OCI-LY1 (cell line): ENCODE measurements at regions not wholly inside any gene's neighbourhood (a gene's known extent, or its start where the extent isn't known, plus 50 kb on each side); places are given as distances from the start of the nearest gene placed in this dataset.

ENCODE experiments used
- H2AFZ ChIP-seq: fragments of 200-600 bp; sonication (generic), shearing (Covaris generic); 2 replicates; pipeline ENCODE4 v1.6.0; 2014; ENCODE audit warnings: antibody characterized with exemption, mild to moderate bottlenecking, low read length
- H3F3A ChIP-seq: fragments of 200-600 bp; sonication (generic), shearing (Covaris generic); 2 replicates; pipeline ENCODE4 v1.6.0; 2014; ENCODE audit warnings: mild to moderate bottlenecking, antibody characterized with exemption, low read length, moderate library complexity; ENCODE audit not compliant: insufficient read depth
- H3K27ac ChIP-seq: fragments of 200-600 bp; sonication (generic); 2 replicates; pipeline ENCODE4 v1.5.1; 2014; ENCODE audit warnings: low read length, mixed run types, mild to moderate bottlenecking, low read depth; ENCODE audit not compliant: poor library complexity, severe bottlenecking
- H3K27me3 ChIP-seq: fragments of 200-600 bp; sonication (generic); 2 replicates; pipeline ENCODE4 v1.6.0; 2014; ENCODE audit warnings: antibody characterized with exemption, mild to moderate bottlenecking, low read length, moderate library complexity; ENCODE audit not compliant: insufficient read depth
- H3K36me3 ChIP-seq: fragments of 200-600 bp; sonication (generic); 2 replicates; pipeline ENCODE4 v1.6.1; 2014; ENCODE audit warnings: mild to moderate bottlenecking, antibody characterized with exemption, low read length, moderate library complexity, mixed read lengths; ENCODE audit not compliant: insufficient read depth
- H3K4me1 ChIP-seq: fragments of 200-600 bp; sonication (generic); 2 replicates; pipeline ENCODE4 v1.5.1; 2014; ENCODE audit warnings: mild to moderate bottlenecking, low read length, moderate library complexity; ENCODE audit not compliant: insufficient read depth, severe bottlenecking
- H3K4me2 ChIP-seq: fragments of 200-600 bp; sonication (generic), shearing (Covaris generic); 2 replicates; pipeline ENCODE4 v1.6.1; 2014; ENCODE audit warnings: low read length
- H3K4me3 ChIP-seq: fragments of 200-600 bp; sonication (generic); 2 replicates; pipeline ENCODE4 v1.5.1; 2014; ENCODE audit warnings: low read length, low read depth, mild to moderate bottlenecking, mixed read lengths; ENCODE audit not compliant: poor library complexity, severe bottlenecking
- H3K79me2 ChIP-seq: fragments of 200-600 bp; shearing (Covaris generic); 2 replicates; pipeline ENCODE4 v1.6.1; 2016; ENCODE audit warnings: mixed run types, low read length, mixed read lengths; ENCODE audit not compliant: insufficient read depth
- H3K9ac ChIP-seq: fragments of 200-600 bp; sonication (generic), shearing (Covaris generic); 2 replicates; pipeline ENCODE4 v1.6.1; 2014; ENCODE audit warnings: mild to moderate bottlenecking, low read length, mixed read lengths
- H3K9me2 ChIP-seq: fragments of 200-600 bp; sonication (generic), shearing (Covaris generic); 2 replicates; pipeline ENCODE4 v1.6.1; 2014; ENCODE audit warnings: low read depth, mild to moderate bottlenecking, low read length, mixed read lengths
- H3K9me3 ChIP-seq: fragments of 200-600 bp; shearing (Covaris generic); 2 replicates; pipeline ENCODE4 v1.6.1; 2014; ENCODE audit warnings: low read length, mixed read lengths
- H4K20me1 ChIP-seq: fragments of 200-600 bp; sonication (generic), shearing (Covaris generic); 2 replicates; pipeline ENCODE4 v1.6.0; 2016; ENCODE audit warnings: mild to moderate bottlenecking, low read length; ENCODE audit not compliant: insufficient read depth
- CTCF ChIP-seq: fragments of 200-600 bp; sonication (generic), shearing (Covaris generic); IDR thresholded peaks from 2 replicates; pipeline ENCODE4 v1.5.1; 2017; ENCODE audit warnings: mild to moderate bottlenecking, antibody characterized with exemption, low read length, moderate library complexity, mixed read lengths
- EZH2 ChIP-seq: fragments of 200-600 bp; sonication (generic), shearing (Covaris generic); IDR thresholded peaks from 2 replicates; pipeline ENCODE4 v1.8.0; 2017; ENCODE audit warnings: borderline replicate concordance, mixed run types, mild to moderate bottlenecking, antibody characterized with exemption, low read length, moderate library complexity, mixed read lengths

DNA sequence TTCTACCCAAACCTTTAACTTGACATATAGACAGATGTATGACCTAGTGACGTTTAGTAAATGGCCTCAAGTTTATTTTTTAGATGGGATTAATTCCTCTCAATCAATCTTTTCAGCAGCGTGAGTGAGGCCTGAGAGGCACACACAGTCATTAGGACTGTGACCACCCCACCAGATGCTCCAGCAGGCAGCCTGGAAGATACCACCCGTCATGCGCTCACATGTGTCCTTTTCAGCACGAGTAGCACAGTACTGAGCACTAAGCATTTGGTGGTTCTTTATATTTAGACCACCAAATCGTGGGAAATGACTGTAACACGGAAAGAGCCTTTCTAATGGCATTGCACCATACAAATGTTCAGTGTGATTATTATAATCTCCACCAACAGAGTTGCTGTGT is 354.6 kb upstream of the DDI1 start:
- H2AFZ ChIP-seq: peak overlapping the region; percentile 9; the same call in 1 of the 2 replicates
- no peaks in the 10 kb centered on the region for H4K20me1 ChIP-seq
- H3K27me3 ChIP-seq: no peaks in the 10 kb centered on the region
- 0 out of 2 replicates have a peak overlapping the region, but pooled peaks have one; percentile 1 for H3K4me2 ChIP-seq
- no peak overlapping the region for H3K9ac ChIP-seq
- no peaks in the 10 kb centered on the region for H3K36me3 ChIP-seq
- no peaks in the 10 kb centered on the region for H3K9me2 ChIP-seq
- H3K4me3 ChIP-seq: no peak overlapping the region
- no peaks in the 10 kb centered on the region for H3F3A ChIP-seq
- TF ChIP-seq CTCF: no peak
- TF ChIP-seq EZH2: no peak
- H3K79me2 ChIP-seq: no peaks in the 10 kb centered on the region
- peaks cover 13% of the 10 kb centered on the region for H3K4me1 ChIP-seq
- H3K9me3 ChIP-seq: no peaks in the 10 kb centered on the region
- no peak overlapping the region for H3K27ac ChIP-seq

DNA sequence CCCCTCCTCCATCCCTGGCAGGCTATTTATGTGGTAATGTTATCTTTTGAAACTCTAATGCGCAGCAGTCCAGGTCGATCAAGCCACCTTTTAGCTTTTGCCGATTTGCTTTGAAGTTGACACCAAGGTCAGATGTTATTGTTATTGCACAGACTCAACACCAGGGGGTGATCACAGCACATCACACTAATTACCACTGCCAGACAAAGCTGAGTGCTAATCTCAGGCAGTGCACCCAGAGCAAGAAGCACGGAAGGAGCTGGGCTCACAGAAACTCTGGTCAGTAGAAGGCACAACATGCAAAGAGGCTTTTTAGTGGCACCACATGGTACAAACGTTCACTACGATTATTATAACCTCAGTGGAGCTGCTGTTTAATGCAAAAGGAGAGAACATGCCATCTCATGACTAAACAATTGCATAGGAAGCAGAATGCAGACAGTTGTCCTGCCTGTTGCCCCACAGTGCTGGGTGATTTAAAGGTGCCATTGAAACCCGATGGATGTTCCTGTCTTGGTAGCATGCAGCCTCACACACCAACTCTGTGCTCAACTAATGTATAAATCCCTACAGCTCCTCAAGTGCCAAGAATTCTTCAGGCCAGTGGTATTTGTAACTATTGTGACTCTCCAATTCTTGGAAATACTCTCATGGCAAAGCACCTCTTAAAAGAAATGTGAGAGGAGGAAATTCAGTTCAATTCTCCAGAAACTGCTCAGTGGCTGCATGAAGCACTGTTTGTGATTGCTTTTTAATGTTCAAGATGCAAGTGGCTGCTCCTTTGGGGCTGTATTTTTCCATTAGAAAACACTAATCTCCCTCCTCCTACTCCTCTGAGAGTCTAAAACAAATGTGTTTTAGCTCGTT is 353.9 kb upstream of the DDI1 start:
- Histone ChIP-seq H3F3A (no peaks in the 10 kb centered on the region), H3K27ac (no peak overlapping the region), H3K4me2 (peak overlapping the region; percentile 1; the same call in 1 of the 2 replicates), H3K79me2 (no peaks in the 10 kb centered on the region), H3K4me3 (no peak overlapping the region), H3K9me2 (no peaks in the 10 kb centered on the region), H4K20me1 (no peaks in the 10 kb centered on the region), H3K27me3 (no peaks in the 10 kb centered on the region), H3K4me1 (peaks cover 13% of the 10 kb centered on the region), H2AFZ (no peak overlapping the region), H3K36me3 (no peaks in the 10 kb centered on the region), H3K9me3 (no peaks in the 10 kb centered on the region), H3K9ac (no peak overlapping the region)
- no peak for TF ChIP-seq EZH2
- TF ChIP-seq CTCF: peak; percentile 90

DNA sequence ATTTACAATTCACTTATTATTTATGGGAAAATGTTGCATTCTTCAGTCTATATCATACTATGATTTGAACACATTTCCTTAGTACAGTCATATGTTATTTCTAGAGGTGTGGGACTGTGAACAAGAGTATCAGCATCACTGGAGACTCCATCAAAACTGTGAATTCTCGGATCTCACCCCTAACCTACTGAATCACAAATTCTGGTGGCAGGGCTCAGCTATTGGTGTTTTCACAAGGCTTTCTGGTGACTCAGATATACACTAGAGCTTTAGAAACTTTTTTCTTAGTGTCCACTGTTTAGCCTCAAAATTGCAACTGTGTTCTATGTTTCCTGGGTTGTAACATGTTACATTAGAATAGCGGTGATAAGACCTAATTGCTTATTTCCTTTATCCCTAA is 352.9 kb upstream of the DDI1 start:
- H3K4me1 ChIP-seq: peaks cover 13% of the 10 kb centered on the region
- H3K4me3 ChIP-seq: no peak overlapping the region
- H4K20me1 ChIP-seq: no peaks in the 10 kb centered on the region
- no peaks in the 10 kb centered on the region for H3K79me2 ChIP-seq
- no peak for TF ChIP-seq EZH2
- TF ChIP-seq CTCF: no peak
- H3K27ac ChIP-seq: no peak overlapping the region
- H3K36me3 ChIP-seq: no peaks in the 10 kb centered on the region
- H3F3A ChIP-seq: no peaks in the 10 kb centered on the region
- no peaks in the 10 kb centered on the region for H3K27me3 ChIP-seq
- H3K4me2 ChIP-seq: no peak overlapping the region
- H2AFZ ChIP-seq: no peak overlapping the region
- no peaks in the 10 kb centered on the region for H3K9me2 ChIP-seq
- no peak overlapping the region for H3K9ac ChIP-seq
- H3K9me3 ChIP-seq: no peaks in the 10 kb centered on the region
